WTC11 (cell line): ENCODE measurements at regions not wholly inside any gene's neighbourhood (a gene's known extent, or its start where the extent isn't known, plus 50 kb on each side); places are given as distances from the start of the nearest gene placed in this dataset.

Experiments
- ATF1 ChIP-seq: sonication (generic); formaldehyde crosslinking; IDR thresholded peaks from 2 replicates; pipeline ENCODE4 v1.8.1; 2023; ENCODE audit warnings: mild to moderate bottlenecking, moderate library complexity, missing genetic modification reagents
- CTCF ChIP-seq: fragments of 200-600 bp; IDR thresholded peaks from 2 replicates; pipeline ENCODE4 v1.8.0; 2022; ENCODE audit warnings: antibody characterized with exemption
- ELF4 ChIP-seq: sonication (generic); formaldehyde crosslinking; IDR thresholded peaks from 2 replicates; pipeline ENCODE4 v1.8.1; 2022; ENCODE audit warnings: low read depth, mild to moderate bottlenecking, moderate library complexity, missing genetic modification reagents
- ZBTB21 ChIP-seq: sonication (generic); formaldehyde crosslinking; IDR thresholded peaks from 2 replicates; pipeline ENCODE4 v1.8.1; 2023; ENCODE audit warnings: mild to moderate bottlenecking, missing genetic modification reagents, borderline replicate concordance

DNA sequence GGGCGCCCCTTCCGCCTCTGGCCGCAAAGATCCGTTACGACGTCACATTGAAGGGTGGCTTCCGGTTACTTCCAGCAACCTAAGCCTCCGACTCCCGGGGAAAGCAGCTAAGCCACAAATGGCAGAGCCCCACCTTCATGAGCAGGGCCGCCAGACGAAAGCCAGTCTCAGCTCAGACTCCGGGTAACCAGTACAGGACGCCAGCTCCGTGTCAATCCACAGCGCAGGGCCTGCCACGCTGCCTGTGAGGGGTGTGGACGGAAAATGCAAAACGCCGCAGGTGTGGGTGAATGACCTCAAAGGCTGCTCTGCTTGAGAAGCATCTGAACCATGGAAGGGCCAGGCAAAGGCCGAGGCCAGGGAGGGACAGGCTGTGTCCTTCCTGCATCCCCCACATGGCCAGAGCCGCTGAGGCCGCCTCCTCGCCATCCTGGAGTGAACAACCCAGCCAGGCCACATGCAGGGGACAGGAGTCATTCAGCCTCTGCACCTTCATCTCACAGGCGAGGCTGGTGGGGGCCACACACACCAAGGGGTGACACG lies 53.5 kb upstream of the PPP2R2D start:
- no peak for TF ChIP-seq CTCF
- TF ChIP-seq ATF1 (CRISPR knock-in tag), result no peak
- TF ChIP-seq ELF4 (CRISPR knock-in tag), result no peak
- TF ChIP-seq ZBTB21 (CRISPR knock-in tag), result no peak
